ENCODE measurements at regions not wholly inside any gene's neighbourhood (a gene's known extent, or its start where the extent isn't known, plus 50 kb on each side); places are given as distances from the start of the nearest gene placed in this dataset.

GRCh38 chr10:101299211-101299610 lies 54.8 kb upstream of the BTRC start:
- DNase-seq = no peak

DNA sequence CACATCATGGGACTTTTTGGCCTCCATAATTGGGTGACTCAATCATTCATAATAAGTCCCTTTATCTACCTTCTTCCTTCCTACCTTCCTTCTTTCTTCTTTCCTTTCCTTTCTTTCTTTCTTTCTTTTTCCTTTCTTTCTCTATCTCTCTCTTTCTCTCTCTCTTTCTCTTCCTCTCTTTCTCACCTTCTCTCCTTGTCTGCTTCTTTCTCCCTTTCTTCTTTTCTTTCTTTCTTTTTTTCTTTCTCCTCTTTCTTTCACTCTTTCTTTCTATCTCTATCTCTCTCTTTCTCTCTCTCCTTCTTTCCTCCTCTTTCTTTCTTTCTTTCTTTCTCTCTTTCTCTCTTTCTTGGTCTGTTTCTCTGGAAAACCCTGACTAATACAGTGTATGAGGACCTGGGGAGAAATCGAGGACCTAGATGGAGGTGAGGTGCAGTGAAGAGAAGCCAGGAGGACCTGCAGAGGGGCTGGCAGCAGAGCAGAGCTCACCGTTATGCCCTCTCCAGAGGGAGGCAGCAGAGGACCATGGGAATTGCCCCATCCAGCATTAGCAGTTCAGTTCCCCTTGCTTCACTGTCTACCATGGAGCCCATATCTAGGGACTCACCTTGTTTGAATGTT lies 52.7 kb upstream of the BTRC start:
- peak; percentile 42 for DNase-seq

GRCh38 chr10:101303087-101303703 lies 50.8 kb upstream of the BTRC start:
- DNase-seq = no peak
